HEK293 (cell line): ENCODE measurements at regions not wholly inside any gene's neighbourhood (a gene's known extent, or its start where the extent isn't known, plus 50 kb on each side); places are given as distances from the start of the nearest gene placed in this dataset.

Experiments used
- CTCF ChIA-PET: fragments of 350-600 bp; formaldehyde crosslinking; extraction: SDS; loops from one replicate; lab custom pipeline; 2021; ENCODE audit warnings: antibody characterized with exemption; lab: Yijun Ruan, JAX
- POLR2A ChIA-PET: fragments of 300-600 bp; formaldehyde crosslinking; extraction: SDS; loops from one replicate; lab custom pipeline; 2020; ENCODE audit warnings: antibody characterized with exemption, inconsistent platforms; lab: Yijun Ruan, JAX
- H3K27ac ChIP-seq: fragments of 200-500 bp; sonication (Bioruptor generic); 2 replicates; pipeline ENCODE4 v1.5.1; 2014; ENCODE audit warnings: low read depth, low read length, control low read depth, inconsistent platforms; ENCODE audit errors: extremely low read depth
- H3K36me3 ChIP-seq, 2 experiments: fragments of 200-500 bp in 1 of 2; sonication (Bioruptor generic) in 1 of 2; 1 replicate in 1 of 2; 2 replicates in 1 of 2; pipeline ENCODE4 v1.5.1; 2014 to 2017; ENCODE audit warnings: inconsistent platforms in 2 of 2, low read length in 2 of 2; ENCODE audit not compliant: control insufficient read depth in 2 of 2, insufficient read depth in 1 of 2
- H3K4me1 ChIP-seq: fragments of 200-500 bp; sonication (Bioruptor generic); 2 replicates; pipeline ENCODE4 v1.5.1; 2014; ENCODE audit warnings: mild to moderate bottlenecking, low read length, inconsistent platforms; ENCODE audit not compliant: control insufficient read depth, insufficient read depth
- H3K4me3 ChIP-seq: 2 replicates; pipeline ENCODE4 v1.5.1; 2011; ENCODE audit warnings: low read depth, mild to moderate bottlenecking, control low read depth, low read length, moderate library complexity
- H3K9me3 ChIP-seq: fragments of 200-500 bp; sonication (Bioruptor generic); 2 replicates; pipeline ENCODE4 v1.5.1; 2014; ENCODE audit warnings: low read depth, low read length, inconsistent platforms; ENCODE audit not compliant: control insufficient read depth, insufficient read depth
- OVOL3 ChIP-seq: fragments of 450-650 bp; formaldehyde crosslinking; IDR thresholded peaks from 2 replicates; pipeline ENCODE4 v1.5.1; 2016; ENCODE audit warnings: missing biosample characterization, missing genetic modification characterization
- TRIM28 ChIP-seq: IDR thresholded peaks from 2 replicates; pipeline ENCODE4 v1.6.1; 2011; ENCODE audit warnings: low read length, control low read depth, borderline replicate concordance
- YY1 ChIP-seq: fragments of 450-650 bp; formaldehyde crosslinking; IDR thresholded peaks from 2 replicates; pipeline ENCODE4 v1.5.1; 2018; ENCODE audit warnings: missing biosample characterization, missing genetic modification characterization
- ZFP41 ChIP-seq: fragments of 450-650 bp; formaldehyde crosslinking; IDR thresholded peaks from 2 replicates; pipeline ENCODE4 v1.5.1; 2016; ENCODE audit warnings: missing biosample characterization, missing genetic modification characterization, borderline replicate concordance
- ZIC2 ChIP-seq: fragments of 450-650 bp; formaldehyde crosslinking; IDR thresholded peaks from 2 replicates; pipeline ENCODE4 v1.5.1; 2016; ENCODE audit warnings: missing biosample characterization, missing genetic modification characterization
- ZNF10 ChIP-seq: fragments of 450-650 bp; formaldehyde crosslinking; IDR thresholded peaks from 2 replicates; pipeline ENCODE4 v1.5.1; 2017; ENCODE audit warnings: missing biosample characterization, missing genetic modification characterization
- ZNF121 ChIP-seq: fragments of 450-650 bp; formaldehyde crosslinking; IDR thresholded peaks from 2 replicates; pipeline ENCODE4 v1.5.1; 2016; ENCODE audit warnings: missing biosample characterization, missing genetic modification characterization
- ZNF148 ChIP-seq: fragments of 450-650 bp; formaldehyde crosslinking; IDR thresholded peaks from 2 replicates; pipeline ENCODE4 v1.5.0; 2017; ENCODE audit warnings: missing biosample characterization, missing genetic modification characterization, borderline replicate concordance
- ZNF2 ChIP-seq: fragments of 450-650 bp; formaldehyde crosslinking; IDR thresholded peaks from 2 replicates; pipeline ENCODE4 v1.5.1; 2016; ENCODE audit warnings: missing biosample characterization, missing genetic modification characterization
- ZNF362 ChIP-seq: fragments of 450-650 bp; formaldehyde crosslinking; IDR thresholded peaks from 2 replicates; pipeline ENCODE4 v1.5.1; 2016; ENCODE audit warnings: missing biosample characterization, missing genetic modification characterization
- ZNF366 ChIP-seq: fragments of 450-650 bp; formaldehyde crosslinking; conservative IDR thresholded peaks from 2 replicates; pipeline ENCODE4 v1.5.1; 2016; ENCODE audit warnings: missing biosample characterization, missing genetic modification characterization
- ZNF416 ChIP-seq: fragments of 450-650 bp; formaldehyde crosslinking; IDR thresholded peaks from 2 replicates; pipeline ENCODE4 v1.5.1; 2016; ENCODE audit warnings: missing biosample characterization, missing genetic modification characterization
- ZNF544 ChIP-seq: fragments of 450-650 bp; formaldehyde crosslinking; IDR thresholded peaks from 2 replicates; pipeline ENCODE4 v1.5.0; 2017; ENCODE audit warnings: missing biosample characterization, missing genetic modification characterization
- ZNF560 ChIP-seq: fragments of 450-650 bp; formaldehyde crosslinking; IDR thresholded peaks from 2 replicates; pipeline ENCODE4 v1.5.1; 2017; ENCODE audit warnings: missing biosample characterization, missing genetic modification characterization, borderline replicate concordance
- TF ChIP-seq, protein P1 (sequence below): fragments of 450-650 bp; formaldehyde crosslinking; IDR thresholded peaks from 2 replicates; pipeline ENCODE4 v1.5.1; 2016; ENCODE audit warnings: missing biosample characterization, missing genetic modification characterization
- TF ChIP-seq, protein P2 (sequence below): fragments of 450-650 bp; formaldehyde crosslinking; IDR thresholded peaks from 2 replicates; pipeline ENCODE4 v1.5.1; 2016; ENCODE audit warnings: missing biosample characterization, missing genetic modification characterization
- TF ChIP-seq, protein P3 (sequence below): fragments of 450-650 bp; formaldehyde crosslinking; IDR thresholded peaks from 2 replicates; pipeline ENCODE4 v1.5.1; 2016; ENCODE audit warnings: missing biosample characterization, missing genetic modification characterization

DNA sequence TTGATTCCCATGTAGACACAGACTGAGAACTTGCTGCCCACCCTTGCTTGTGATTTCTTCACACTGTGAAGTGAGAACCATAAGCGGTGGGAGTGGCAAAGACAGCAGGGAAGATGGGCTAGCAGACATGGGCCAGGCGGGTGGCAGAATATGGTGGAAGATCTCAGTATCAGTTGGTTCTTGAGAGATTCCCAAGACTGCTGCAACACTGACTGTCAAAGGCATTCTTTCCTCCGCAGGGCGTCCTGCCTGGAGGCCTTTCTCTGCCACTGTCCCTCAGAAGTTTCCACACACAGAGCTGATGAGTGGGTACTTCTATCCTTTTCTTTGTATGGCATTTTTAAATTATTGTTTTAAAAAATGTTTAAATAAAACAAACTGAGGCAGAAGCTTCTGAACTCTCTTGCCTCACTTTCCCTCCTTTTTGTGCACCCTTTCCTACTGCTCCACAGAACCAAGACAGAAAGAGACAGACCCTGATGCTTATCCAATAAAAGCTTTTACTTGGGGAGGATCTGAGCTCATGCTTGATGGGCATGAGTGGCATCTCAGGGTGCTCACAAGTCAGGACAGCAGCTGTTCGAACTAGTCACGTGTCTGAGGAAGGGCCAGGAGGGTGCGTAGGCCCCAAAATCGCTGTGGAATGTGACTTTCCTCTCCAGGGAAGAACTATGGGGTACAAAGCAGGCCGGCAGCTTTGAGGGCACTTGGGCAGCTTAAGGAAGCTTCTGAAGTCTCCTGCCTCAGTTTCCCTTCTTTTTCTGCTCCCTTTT is 104.7 kb upstream of the PCGF5 start (continued):
- TF ChIP-seq, protein P1, sequence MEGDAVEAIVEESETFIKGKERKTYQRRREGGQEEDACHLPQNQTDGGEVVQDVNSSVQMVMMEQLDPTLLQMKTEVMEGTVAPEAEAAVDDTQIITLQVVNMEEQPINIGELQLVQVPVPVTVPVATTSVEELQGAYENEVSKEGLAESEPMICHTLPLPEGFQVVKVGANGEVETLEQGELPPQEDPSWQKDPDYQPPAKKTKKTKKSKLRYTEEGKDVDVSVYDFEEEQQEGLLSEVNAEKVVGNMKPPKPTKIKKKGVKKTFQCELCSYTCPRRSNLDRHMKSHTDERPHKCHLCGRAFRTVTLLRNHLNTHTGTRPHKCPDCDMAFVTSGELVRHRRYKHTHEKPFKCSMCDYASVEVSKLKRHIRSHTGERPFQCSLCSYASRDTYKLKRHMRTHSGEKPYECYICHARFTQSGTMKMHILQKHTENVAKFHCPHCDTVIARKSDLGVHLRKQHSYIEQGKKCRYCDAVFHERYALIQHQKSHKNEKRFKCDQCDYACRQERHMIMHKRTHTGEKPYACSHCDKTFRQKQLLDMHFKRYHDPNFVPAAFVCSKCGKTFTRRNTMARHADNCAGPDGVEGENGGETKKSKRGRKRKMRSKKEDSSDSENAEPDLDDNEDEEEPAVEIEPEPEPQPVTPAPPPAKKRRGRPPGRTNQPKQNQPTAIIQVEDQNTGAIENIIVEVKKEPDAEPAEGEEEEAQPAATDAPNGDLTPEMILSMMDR: no peak
- TF ChIP-seq ZNF10 (tag by site-specific recombination) (no peak), YY1 (tag by site-specific recombination) (no peak)
- TF ChIP-seq, protein P2, sequence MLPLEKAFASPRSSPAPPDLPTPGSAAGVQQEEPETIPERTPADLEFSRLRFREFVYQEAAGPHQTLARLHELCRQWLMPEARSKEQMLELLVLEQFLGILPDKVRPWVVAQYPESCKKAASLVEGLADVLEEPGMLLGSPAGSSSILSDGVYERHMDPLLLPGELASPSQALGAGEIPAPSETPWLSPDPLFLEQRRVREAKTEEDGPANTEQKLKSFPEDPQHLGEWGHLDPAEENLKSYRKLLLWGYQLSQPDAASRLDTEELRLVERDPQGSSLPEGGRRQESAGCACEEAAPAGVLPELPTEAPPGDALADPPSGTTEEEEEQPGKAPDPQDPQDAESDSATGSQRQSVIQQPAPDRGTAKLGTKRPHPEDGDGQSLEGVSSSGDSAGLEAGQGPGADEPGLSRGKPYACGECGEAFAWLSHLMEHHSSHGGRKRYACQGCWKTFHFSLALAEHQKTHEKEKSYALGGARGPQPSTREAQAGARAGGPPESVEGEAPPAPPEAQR (tag by site-specific recombination): no peak

- POLR2A ChIA-PET: no interaction called here
These were observed 103.0 kb upstream of the PCGF5 start for GRCh38 chr10:91117505-91117904.

More at GRCh38 chr10:91117505-91117904, 103.0 kb upstream of the PCGF5 start:
- no peaks in the 10 kb centered on the region for H3K4me1 ChIP-seq
- H3K36me3 ChIP-seq: no peaks in the 10 kb centered on the region
- no peaks in the 10 kb centered on the region for H3K9me3 ChIP-seq
- CTCF ChIA-PET: interaction anchor here (0.6 to 1.2 kb wide), 2 partner anchors 10 kb away, joined by 3 read pairs; no protein-coding TSS in a partner anchor
- H3K27ac ChIP-seq: no peak overlapping the region
- TF ChIP-seq OVOL3 (tag by site-specific recombination): no peak
- TF ChIP-seq ZNF560 (tag by site-specific recombination): no peak
- no peak for TF ChIP-seq TRIM28
- no peak for TF ChIP-seq ZFP41 (tag by site-specific recombination)
- no peak for TF ChIP-seq ZIC2 (tag by site-specific recombination)
- TF ChIP-seq ZNF2: no peak
- TF ChIP-seq ZNF366 (tag by site-specific recombination): no peak
- TF ChIP-seq ZNF416: no peak
- no peak for TF ChIP-seq ZNF148 (tag by site-specific recombination)
- TF ChIP-seq, protein P2 (tag by site-specific recombination): no peak
- no peak for TF ChIP-seq ZNF544 (tag by site-specific recombination)
- no peak for TF ChIP-seq ZNF362
- TF ChIP-seq, protein P3, sequence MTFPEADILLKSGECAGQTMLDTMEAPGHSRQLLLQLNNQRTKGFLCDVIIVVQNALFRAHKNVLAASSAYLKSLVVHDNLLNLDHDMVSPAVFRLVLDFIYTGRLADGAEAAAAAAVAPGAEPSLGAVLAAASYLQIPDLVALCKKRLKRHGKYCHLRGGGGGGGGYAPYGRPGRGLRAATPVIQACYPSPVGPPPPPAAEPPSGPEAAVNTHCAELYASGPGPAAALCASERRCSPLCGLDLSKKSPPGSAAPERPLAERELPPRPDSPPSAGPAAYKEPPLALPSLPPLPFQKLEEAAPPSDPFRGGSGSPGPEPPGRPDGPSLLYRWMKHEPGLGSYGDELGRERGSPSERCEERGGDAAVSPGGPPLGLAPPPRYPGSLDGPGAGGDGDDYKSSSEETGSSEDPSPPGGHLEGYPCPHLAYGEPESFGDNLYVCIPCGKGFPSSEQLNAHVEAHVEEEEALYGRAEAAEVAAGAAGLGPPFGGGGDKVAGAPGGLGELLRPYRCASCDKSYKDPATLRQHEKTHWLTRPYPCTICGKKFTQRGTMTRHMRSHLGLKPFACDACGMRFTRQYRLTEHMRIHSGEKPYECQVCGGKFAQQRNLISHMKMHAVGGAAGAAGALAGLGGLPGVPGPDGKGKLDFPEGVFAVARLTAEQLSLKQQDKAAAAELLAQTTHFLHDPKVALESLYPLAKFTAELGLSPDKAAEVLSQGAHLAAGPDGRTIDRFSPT (tag by site-specific recombination): no peak
- TF ChIP-seq ZNF121 (tag by site-specific recombination): no peak
- TF ChIP-seq, all 188 proteins: peak for 0
- H3K4me3 ChIP-seq: no peak overlapping the region
